ENCODE measurements at regions not wholly inside any gene's neighbourhood (a gene's known extent, or its start where the extent isn't known, plus 50 kb on each side); places are given as distances from the start of the nearest gene placed in this dataset.

DNA sequence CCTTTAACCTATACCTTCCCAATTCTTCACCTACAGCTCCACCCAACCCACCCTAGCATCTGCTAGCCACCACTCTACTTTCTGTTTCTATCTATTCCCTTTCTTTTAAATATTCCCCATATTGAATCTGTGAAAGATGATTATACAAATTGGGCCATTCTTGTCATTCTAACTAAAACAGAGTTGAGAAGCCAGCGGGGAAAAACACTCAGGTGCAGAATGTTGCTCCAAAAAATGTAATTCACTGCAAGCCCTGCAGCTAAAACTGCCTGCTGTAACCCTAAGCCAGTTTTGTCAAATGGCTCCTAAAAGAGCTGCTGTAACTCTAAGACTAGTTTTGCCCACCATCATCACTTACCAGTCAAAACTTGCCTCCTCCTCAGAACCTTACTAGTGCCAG lies 1468.6 kb upstream of the MIR17HG start:
- H3K27me3 ChIP-seq (replicated peaks in 2 of 5; ENCODE audit: control insufficient read depth in 4 of 5, insufficient read depth in 5 of 5, low read length in 4 of 5) = no peaks in the 10 kb centered on the region
- H3K9me3 ChIP-seq (ENCODE audit: control extremely low read depth in 1 of 5, control insufficient read depth in 4 of 5, insufficient read depth in 2 of 5, low read depth in 1 of 5, low read length in 4 of 5) = no peaks in the 10 kb centered on the region
- WGBS (ENCODE audit: insufficient coverage) = 17% methylated on average over 1 of the region's 1 CpG
- H3K36me3 ChIP-seq (ENCODE audit: control insufficient read depth in 4 of 4, insufficient read depth in 4 of 4, low read length in 3 of 4) = no peaks in the 10 kb centered on the region
- POLR2A ChIA-PET = no interaction called here
- no peaks in the 10 kb centered on the region for H3K4me1 ChIP-seq (ENCODE audit: control extremely low read depth in 1 of 4, control insufficient read depth in 4 of 4, insufficient read depth in 4 of 4, low read length in 3 of 4)
- no peak overlapping the region for H3K4me3 ChIP-seq (ENCODE audit: control insufficient read depth in 1 of 7, extremely low read depth in 1 of 7, insufficient read depth in 4 of 7, low read depth in 2 of 7, low read length in 6 of 7)
- CTCF ChIA-PET = no interaction called here
- H3K27ac ChIP-seq (ENCODE audit: insufficient read depth in 1 of 2, low read depth in 1 of 2, low read length in 2 of 2, poor library complexity in 1 of 2, severe bottlenecking in 2 of 2) = no peak overlapping the region
- DNase-seq = no peak

DNA sequence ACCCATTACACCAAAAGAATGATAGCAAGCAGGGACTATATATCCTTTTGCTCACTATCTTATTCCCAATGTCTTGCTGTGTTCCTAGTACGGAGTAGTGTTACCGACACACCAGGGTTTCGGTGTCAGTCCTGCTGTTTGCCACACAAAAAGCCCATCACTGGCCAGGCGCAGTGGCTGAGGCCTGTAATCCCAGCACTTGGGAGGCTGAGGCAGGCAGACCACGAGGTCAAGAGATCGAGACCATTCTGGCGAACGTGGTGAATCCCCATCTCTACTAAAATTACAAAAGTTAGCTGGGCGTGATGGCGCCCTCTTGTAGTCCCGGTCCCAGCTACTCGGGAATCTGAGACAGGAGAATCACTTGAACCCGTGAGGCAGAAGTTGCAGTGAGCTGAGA lies 1467.3 kb upstream of the MIR17HG start:
- 98% methylated on average over 13 of the region's 13 CpGs for WGBS (ENCODE audit: insufficient coverage)
- no peaks in the 10 kb centered on the region for H3K9me3 ChIP-seq (ENCODE audit: control extremely low read depth in 1 of 5, control insufficient read depth in 4 of 5, insufficient read depth in 2 of 5, low read depth in 1 of 5, low read length in 4 of 5)
- POLR2A ChIA-PET = no interaction called here
- no peaks in the 10 kb centered on the region for H3K4me1 ChIP-seq (ENCODE audit: control extremely low read depth in 1 of 4, control insufficient read depth in 4 of 4, insufficient read depth in 4 of 4, low read length in 3 of 4)
- H3K4me3 ChIP-seq (ENCODE audit: control insufficient read depth in 1 of 7, extremely low read depth in 1 of 7, insufficient read depth in 4 of 7, low read depth in 2 of 7, low read length in 6 of 7) = no peak overlapping the region
- H3K36me3 ChIP-seq (ENCODE audit: control insufficient read depth in 4 of 4, insufficient read depth in 4 of 4, low read length in 3 of 4) = no peaks in the 10 kb centered on the region
- no peaks in the 10 kb centered on the region for H3K27me3 ChIP-seq (replicated peaks in 2 of 5; ENCODE audit: control insufficient read depth in 4 of 5, insufficient read depth in 5 of 5, low read length in 4 of 5)
- no peak overlapping the region for H3K27ac ChIP-seq (ENCODE audit: insufficient read depth in 1 of 2, low read depth in 1 of 2, low read length in 2 of 2, poor library complexity in 1 of 2, severe bottlenecking in 2 of 2)
- no peak for DNase-seq
- CTCF ChIA-PET = no interaction called here

DNA sequence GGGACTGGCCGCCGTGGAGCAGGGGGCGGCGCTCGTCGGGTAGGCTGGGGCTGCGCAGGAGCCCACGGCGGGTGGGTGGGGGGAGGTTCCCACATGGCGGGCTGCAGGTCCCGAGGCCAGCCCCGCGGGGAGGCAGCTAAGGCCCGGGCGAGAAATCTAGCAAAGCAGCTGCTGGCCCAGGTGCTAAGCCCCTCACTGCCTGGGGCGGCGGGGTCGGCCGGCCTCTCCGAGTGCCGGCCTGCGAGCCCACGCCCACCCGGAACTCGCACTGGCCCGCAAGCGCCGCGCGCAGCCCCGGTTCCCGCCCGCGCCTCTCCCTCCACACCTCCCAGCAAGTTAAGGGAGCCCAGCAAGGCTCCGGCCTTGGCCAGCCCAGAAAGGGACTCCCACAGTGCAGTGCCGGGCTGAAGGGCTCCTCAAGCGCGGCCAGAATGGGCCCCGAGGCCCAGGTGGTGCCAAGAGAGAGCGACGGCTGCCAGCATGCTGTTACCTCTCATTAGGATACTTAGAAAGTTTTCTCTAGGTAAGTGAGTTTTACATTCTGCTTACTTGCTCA lies 1463.5 kb upstream of the MIR17HG start:
- ChIA-PET POLR2A (no interaction called here), CTCF (interaction anchor here (1.7 kb wide), 1 partner anchor 8 kb away, joined by 5 read pairs; no protein-coding TSS in a partner anchor)
- no peak for DNase-seq
- no peaks in the 10 kb centered on the region for H3K4me1 ChIP-seq (ENCODE audit: control extremely low read depth in 1 of 4, control insufficient read depth in 4 of 4, insufficient read depth in 4 of 4, low read length in 3 of 4)
- 95% methylated on average over 16 of the region's 41 CpGs for WGBS (ENCODE audit: insufficient coverage)
- H3K27me3 ChIP-seq (replicated peaks in 2 of 5; ENCODE audit: control insufficient read depth in 4 of 5, insufficient read depth in 5 of 5, low read length in 4 of 5) = no peaks in the 10 kb centered on the region
- H3K4me3 ChIP-seq (ENCODE audit: control insufficient read depth in 1 of 7, extremely low read depth in 1 of 7, insufficient read depth in 4 of 7, low read depth in 2 of 7, low read length in 6 of 7) = no peak overlapping the region
- H3K9me3 ChIP-seq (ENCODE audit: control extremely low read depth in 1 of 5, control insufficient read depth in 4 of 5, insufficient read depth in 2 of 5, low read depth in 1 of 5, low read length in 4 of 5) = no peaks in the 10 kb centered on the region
- H3K27ac ChIP-seq (ENCODE audit: insufficient read depth in 1 of 2, low read depth in 1 of 2, low read length in 2 of 2, poor library complexity in 1 of 2, severe bottlenecking in 2 of 2) = no peak overlapping the region
- H3K36me3 ChIP-seq (ENCODE audit: control insufficient read depth in 4 of 4, insufficient read depth in 4 of 4, low read length in 3 of 4) = no peaks in the 10 kb centered on the region

DNA sequence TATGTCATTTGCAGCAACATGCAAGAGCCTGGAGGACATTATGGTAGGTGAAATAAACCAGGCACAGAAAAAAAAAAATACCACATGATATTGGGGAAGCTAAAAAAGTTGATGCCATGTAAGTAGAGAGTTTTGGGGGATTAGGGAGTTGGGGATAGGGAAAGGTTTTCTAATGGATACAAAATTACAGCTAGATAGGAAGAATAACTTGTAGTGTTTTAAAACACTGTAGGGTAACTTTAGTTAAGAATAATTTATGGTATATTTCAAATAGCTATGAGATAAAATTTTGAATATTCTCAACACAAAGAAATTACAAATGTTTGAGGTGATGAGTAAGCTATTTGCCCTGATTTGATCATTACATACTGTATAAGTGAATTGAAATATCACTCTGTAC lies 1456.7 kb upstream of the MIR17HG start:
- Histone ChIP-seq H3K9me3 (ENCODE audit: control extremely low read depth in 1 of 5, control insufficient read depth in 4 of 5, insufficient read depth in 2 of 5, low read depth in 1 of 5, low read length in 4 of 5) (no peaks in the 10 kb centered on the region), H3K36me3 (ENCODE audit: control insufficient read depth in 4 of 4, insufficient read depth in 4 of 4, low read length in 3 of 4) (no peaks in the 10 kb centered on the region), H3K4me1 (ENCODE audit: control extremely low read depth in 1 of 4, control insufficient read depth in 4 of 4, insufficient read depth in 4 of 4, low read length in 3 of 4) (no peaks in the 10 kb centered on the region), H3K27ac (ENCODE audit: insufficient read depth in 1 of 2, low read depth in 1 of 2, low read length in 2 of 2, poor library complexity in 1 of 2, severe bottlenecking in 2 of 2) (no peak overlapping the region), H3K4me3 (ENCODE audit: control insufficient read depth in 1 of 7, extremely low read depth in 1 of 7, insufficient read depth in 4 of 7, low read depth in 2 of 7, low read length in 6 of 7) (no peak overlapping the region), H3K27me3 (replicated peaks in 2 of 5; ENCODE audit: control insufficient read depth in 4 of 5, insufficient read depth in 5 of 5, low read length in 4 of 5) (no peaks in the 10 kb centered on the region)
- no peak for DNase-seq
- CTCF ChIA-PET = interaction anchor here (1.1 kb wide), 1 partner anchor 9 kb away, joined by 3 read pairs; no protein-coding TSS in a partner anchor
- POLR2A ChIA-PET = no interaction called here

DNA sequence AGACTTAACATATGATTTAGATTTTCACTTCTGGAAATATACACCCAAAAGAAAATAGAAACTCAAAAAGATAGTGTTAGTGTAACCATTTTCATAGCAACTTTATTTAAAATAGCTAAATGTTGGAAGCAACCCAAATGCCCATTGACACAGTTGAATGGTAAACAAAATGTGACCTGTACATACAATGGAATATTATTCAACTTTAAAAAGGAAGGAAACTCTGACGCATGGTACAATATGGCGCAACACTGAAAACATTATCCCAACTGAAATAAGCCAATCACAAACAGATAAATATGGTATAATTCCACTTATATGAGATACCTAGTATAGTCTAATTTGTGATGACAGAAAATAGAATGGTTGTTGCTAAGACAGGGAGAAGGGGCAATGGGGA lies 1456.1 kb upstream of the MIR17HG start:
- POLR2A ChIA-PET = no interaction called here
- Histone ChIP-seq H3K27me3 (replicated peaks in 2 of 5; ENCODE audit: control insufficient read depth in 4 of 5, insufficient read depth in 5 of 5, low read length in 4 of 5) (no peaks in the 10 kb centered on the region), H3K36me3 (ENCODE audit: control insufficient read depth in 4 of 4, insufficient read depth in 4 of 4, low read length in 3 of 4) (no peaks in the 10 kb centered on the region), H3K9me3 (ENCODE audit: control extremely low read depth in 1 of 5, control insufficient read depth in 4 of 5, insufficient read depth in 2 of 5, low read depth in 1 of 5, low read length in 4 of 5) (no peaks in the 10 kb centered on the region), H3K27ac (ENCODE audit: insufficient read depth in 1 of 2, low read depth in 1 of 2, low read length in 2 of 2, poor library complexity in 1 of 2, severe bottlenecking in 2 of 2) (no peak overlapping the region), H3K4me3 (ENCODE audit: control insufficient read depth in 1 of 7, extremely low read depth in 1 of 7, insufficient read depth in 4 of 7, low read depth in 2 of 7, low read length in 6 of 7) (no peak overlapping the region), H3K4me1 (ENCODE audit: control extremely low read depth in 1 of 4, control insufficient read depth in 4 of 4, insufficient read depth in 4 of 4, low read length in 3 of 4) (no peaks in the 10 kb centered on the region)
- no peak for DNase-seq
- CTCF ChIA-PET = interaction anchor here (1.1 to 1.7 kb wide), 2 partner anchors 8 to 9 kb away, joined by 3 to 5 read pairs; no protein-coding TSS in a partner anchor
- WGBS (ENCODE audit: insufficient coverage) = no CpG with 5 or more reads among the region's 2 CpGs

DNA sequence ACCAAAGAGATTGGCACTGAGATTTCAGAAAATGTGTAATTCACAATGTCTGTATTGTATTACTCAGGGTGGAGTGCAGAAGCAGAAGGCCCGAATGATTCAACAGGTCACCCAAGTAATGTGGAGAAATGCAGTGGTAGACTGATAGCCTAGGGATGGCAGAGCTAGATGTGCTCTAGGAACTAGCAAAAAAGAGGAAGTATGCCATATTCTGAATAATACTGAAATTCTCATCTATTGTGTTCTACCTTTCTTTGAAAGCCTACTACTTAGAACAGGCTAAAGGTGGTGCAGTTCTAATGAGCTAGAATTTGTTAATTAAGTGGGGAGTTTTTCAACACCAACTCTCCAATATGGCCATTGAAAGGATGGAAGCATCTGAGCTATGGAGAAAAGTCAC lies 1449.8 kb upstream of the MIR17HG start:
- H3K27ac ChIP-seq (ENCODE audit: insufficient read depth in 1 of 2, low read depth in 1 of 2, low read length in 2 of 2, poor library complexity in 1 of 2, severe bottlenecking in 2 of 2) = no peak overlapping the region
- CTCF ChIA-PET = no interaction called here
- H3K9me3 ChIP-seq (ENCODE audit: control extremely low read depth in 1 of 5, control insufficient read depth in 4 of 5, insufficient read depth in 2 of 5, low read depth in 1 of 5, low read length in 4 of 5) = no peaks in the 10 kb centered on the region
- no peaks in the 10 kb centered on the region for H3K36me3 ChIP-seq (ENCODE audit: control insufficient read depth in 4 of 4, insufficient read depth in 4 of 4, low read length in 3 of 4)
- no peak overlapping the region for H3K4me3 ChIP-seq (ENCODE audit: control insufficient read depth in 1 of 7, extremely low read depth in 1 of 7, insufficient read depth in 4 of 7, low read depth in 2 of 7, low read length in 6 of 7)
- WGBS (ENCODE audit: insufficient coverage) = 86% methylated on average over 1 of the region's 1 CpG
- POLR2A ChIA-PET = no interaction called here
- no peaks in the 10 kb centered on the region for H3K4me1 ChIP-seq (ENCODE audit: control extremely low read depth in 1 of 4, control insufficient read depth in 4 of 4, insufficient read depth in 4 of 4, low read length in 3 of 4)
- no peak for DNase-seq
- H3K27me3 ChIP-seq (replicated peaks in 2 of 5; ENCODE audit: control insufficient read depth in 4 of 5, insufficient read depth in 5 of 5, low read length in 4 of 5) = no peaks in the 10 kb centered on the region

DNA sequence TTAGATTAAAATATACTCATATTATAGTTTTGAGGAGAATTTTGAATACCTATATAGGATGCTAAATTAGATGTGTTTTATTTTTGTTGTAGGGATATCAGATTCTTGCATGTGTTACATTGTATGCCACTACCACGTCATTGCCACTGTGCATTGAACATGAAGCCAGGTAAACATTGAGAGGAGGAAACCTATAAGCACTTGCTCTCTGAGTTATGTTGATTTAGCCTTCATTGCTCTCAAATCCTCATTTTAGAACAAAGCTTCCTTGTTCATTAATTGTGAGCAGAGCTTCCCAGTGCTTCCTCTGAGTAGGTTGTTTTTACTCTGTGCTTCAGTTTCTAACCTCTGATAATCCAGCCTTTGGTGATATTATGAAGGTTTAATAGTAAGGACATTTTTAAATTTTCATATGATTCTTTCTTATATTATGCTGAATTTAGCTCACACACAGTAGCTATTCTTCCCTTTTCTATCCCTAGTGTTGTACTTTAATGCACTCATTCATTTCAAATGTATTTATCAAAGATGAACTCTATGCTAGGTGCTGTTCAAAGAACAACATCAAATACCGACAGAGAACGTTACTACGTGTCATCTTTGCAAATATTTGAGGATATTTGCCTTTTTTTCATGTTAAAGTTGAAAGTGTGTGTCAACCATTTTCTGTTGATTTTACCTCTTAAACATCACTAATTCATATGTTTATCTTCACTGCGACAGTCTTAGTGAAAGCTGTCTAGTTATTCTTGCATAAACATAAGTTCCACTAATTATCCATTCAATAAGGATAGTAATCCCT lies 1448.0 kb upstream of the MIR17HG start:
- Histone ChIP-seq H3K9me3 (ENCODE audit: control extremely low read depth in 1 of 5, control insufficient read depth in 4 of 5, insufficient read depth in 2 of 5, low read depth in 1 of 5, low read length in 4 of 5) (peaks cover 0 to 5% (median 0%) of the 10 kb centered on the region in 5 experiments), H3K4me1 (ENCODE audit: control extremely low read depth in 1 of 4, control insufficient read depth in 4 of 4, insufficient read depth in 4 of 4, low read length in 3 of 4) (no peaks in the 10 kb centered on the region), H3K27me3 (replicated peaks in 2 of 5; ENCODE audit: control insufficient read depth in 4 of 5, insufficient read depth in 5 of 5, low read length in 4 of 5) (no peaks in the 10 kb centered on the region), H3K4me3 (ENCODE audit: control insufficient read depth in 1 of 7, extremely low read depth in 1 of 7, insufficient read depth in 4 of 7, low read depth in 2 of 7, low read length in 6 of 7) (no peak overlapping the region), H3K36me3 (ENCODE audit: control insufficient read depth in 4 of 4, insufficient read depth in 4 of 4, low read length in 3 of 4) (no peaks in the 10 kb centered on the region), H3K27ac (ENCODE audit: insufficient read depth in 1 of 2, low read depth in 1 of 2, low read length in 2 of 2, poor library complexity in 1 of 2, severe bottlenecking in 2 of 2) (no peak overlapping the region)
- CTCF ChIA-PET = interaction anchor here (1.0 kb wide), 1 partner anchor 9 kb away, joined by 3 read pairs; no protein-coding TSS in a partner anchor
- POLR2A ChIA-PET = no interaction called here
- no peak for DNase-seq
- WGBS (ENCODE audit: insufficient coverage) = 86% methylated on average over 1 of the region's 5 CpGs
